ENCODE measurements at regions not wholly inside any gene's neighbourhood (a gene's known extent, or its start where the extent isn't known, plus 50 kb on each side); places are given as distances from the start of the nearest gene placed in this dataset.

DNA sequence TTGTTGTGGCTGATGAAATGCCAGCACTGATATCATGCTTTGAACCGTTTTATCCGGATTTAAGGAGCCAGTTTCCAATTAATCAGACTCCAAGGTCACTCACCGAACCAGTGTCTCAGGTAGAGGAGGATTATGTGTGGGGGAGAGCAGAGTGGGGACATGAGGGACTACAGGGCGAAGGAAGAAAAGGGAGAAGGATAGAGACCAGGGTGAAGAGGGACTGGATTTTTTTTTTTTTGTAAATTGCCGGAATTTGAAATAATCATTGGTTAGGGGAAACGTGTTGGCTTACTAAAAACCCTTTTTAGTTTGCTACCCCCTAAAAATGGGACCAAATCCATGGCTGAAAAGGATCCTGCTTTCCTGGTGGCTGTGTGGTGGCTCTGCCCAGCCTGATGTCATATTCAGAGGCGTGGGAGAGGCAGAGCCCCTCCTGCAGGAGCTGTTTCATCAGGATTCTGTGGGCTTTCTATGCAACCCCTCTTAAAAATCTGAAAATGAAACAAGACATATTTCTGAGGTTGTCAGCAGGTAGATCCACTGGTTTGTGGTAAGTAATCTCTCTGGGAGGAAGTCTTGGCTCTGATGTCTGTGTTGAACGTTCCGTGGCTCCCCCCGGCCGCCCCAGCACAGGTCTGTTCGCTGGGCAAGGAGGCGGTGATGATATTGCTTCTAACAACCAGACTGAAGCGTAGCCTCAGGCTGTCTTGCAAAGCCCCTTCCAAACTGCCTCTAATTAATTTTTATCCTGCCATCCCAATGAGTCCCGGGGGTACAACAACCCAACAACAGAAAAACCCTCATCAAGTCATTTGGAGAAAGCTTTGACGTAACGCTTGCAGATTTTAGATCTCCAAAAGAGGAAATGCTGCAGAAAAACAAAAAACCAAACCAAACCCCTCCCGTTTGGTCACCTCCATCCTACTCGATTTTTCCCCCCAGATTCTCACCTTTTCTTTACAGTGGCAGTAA lies 143.0 kb upstream of the ZFHX3 start:
- H2AFZ ChIP-seq, result no peak overlapping the region
- 80% methylated on average over 19 of the region's 19 CpGs for whole genome bisulfite sequencing (ENCODE audit: low lambda C conversion rate, missing lambda C conversion rate)

DNA sequence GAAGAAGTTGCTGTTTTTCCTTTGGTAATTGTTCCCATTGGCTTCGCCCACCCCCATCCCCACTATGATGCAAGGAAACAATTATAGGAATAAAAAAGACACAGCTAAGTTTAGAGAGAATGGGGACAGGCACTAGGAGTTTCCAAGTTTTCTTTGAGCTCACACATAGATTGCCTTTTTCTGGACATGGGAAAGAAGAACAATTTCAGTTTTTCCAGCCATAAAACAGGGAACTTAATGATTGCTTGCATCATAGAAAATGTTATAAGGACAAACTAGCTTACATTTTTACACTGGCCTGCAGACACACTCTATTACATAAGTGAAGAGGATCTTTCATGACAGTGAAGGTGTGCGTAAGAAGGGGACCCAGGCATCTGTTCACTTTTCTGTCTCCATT lies 142.3 kb upstream of the ZFHX3 start:
- H3K79me2 ChIP-seq, result no peaks in the 10 kb centered on the region
- no peaks in the 10 kb centered on the region for H3K9me3 ChIP-seq (ENCODE audit: low read depth)
- no peaks in the 10 kb centered on the region for H3K27me3 ChIP-seq
- H4K20me1 ChIP-seq (ENCODE audit: insufficient read depth, poor library complexity, severe bottlenecking), result no peaks in the 10 kb centered on the region
- no peak for DNase-seq (ENCODE audit: low spot score)
- H2AFZ ChIP-seq, result no peak overlapping the region
- H3K4me1 ChIP-seq (ENCODE audit: insufficient read depth), result peaks cover 8% of the 10 kb centered on the region
- no peaks in the 10 kb centered on the region for H3K9me2 ChIP-seq (replicated peaks; ENCODE audit: insufficient read depth)
- WGBS (ENCODE audit: low lambda C conversion rate, missing lambda C conversion rate), result 89% methylated on average over 2 of the region's 2 CpGs
- no peaks in the 10 kb centered on the region for H3K36me3 ChIP-seq (replicated peaks; ENCODE audit: insufficient read depth, low read depth)
- H3K4me3 ChIP-seq, result no peak overlapping the region
- no peak for TF ChIP-seq EZH2 (IDR thresholded peaks at IDR 0.05; ENCODE audit: borderline replicate concordance)
- TF ChIP-seq EZH2phosphoT487 (IDR thresholded peaks at IDR 0.05; ENCODE audit: low read depth, severe bottlenecking, unreplicated experiment), result no peak
- TF ChIP-seq, protein P1, sequence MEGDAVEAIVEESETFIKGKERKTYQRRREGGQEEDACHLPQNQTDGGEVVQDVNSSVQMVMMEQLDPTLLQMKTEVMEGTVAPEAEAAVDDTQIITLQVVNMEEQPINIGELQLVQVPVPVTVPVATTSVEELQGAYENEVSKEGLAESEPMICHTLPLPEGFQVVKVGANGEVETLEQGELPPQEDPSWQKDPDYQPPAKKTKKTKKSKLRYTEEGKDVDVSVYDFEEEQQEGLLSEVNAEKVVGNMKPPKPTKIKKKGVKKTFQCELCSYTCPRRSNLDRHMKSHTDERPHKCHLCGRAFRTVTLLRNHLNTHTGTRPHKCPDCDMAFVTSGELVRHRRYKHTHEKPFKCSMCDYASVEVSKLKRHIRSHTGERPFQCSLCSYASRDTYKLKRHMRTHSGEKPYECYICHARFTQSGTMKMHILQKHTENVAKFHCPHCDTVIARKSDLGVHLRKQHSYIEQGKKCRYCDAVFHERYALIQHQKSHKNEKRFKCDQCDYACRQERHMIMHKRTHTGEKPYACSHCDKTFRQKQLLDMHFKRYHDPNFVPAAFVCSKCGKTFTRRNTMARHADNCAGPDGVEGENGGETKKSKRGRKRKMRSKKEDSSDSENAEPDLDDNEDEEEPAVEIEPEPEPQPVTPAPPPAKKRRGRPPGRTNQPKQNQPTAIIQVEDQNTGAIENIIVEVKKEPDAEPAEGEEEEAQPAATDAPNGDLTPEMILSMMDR (IDR thresholded peaks at IDR 0.05; ENCODE audit: poor library complexity), result no peak
- H3K4me2 ChIP-seq, result no peak overlapping the region
- no peak overlapping the region for H3K27ac ChIP-seq

More for the DNA sequence above, 143.0 kb upstream of the ZFHX3 start:
- Histone ChIP-seq H3K9me3 (ENCODE audit: low read depth) (no peaks in the 10 kb centered on the region), H3K36me3 (replicated peaks; ENCODE audit: insufficient read depth, low read depth) (no peaks in the 10 kb centered on the region), H3K4me3 (no peak overlapping the region), H3K27me3 (no peaks in the 10 kb centered on the region), H3K79me2 (no peaks in the 10 kb centered on the region), H3K4me2 (no peak overlapping the region), H3K4me1 (ENCODE audit: insufficient read depth) (peaks cover 8% of the 10 kb centered on the region), H4K20me1 (ENCODE audit: insufficient read depth, poor library complexity, severe bottlenecking) (no peaks in the 10 kb centered on the region), H3K9me2 (replicated peaks; ENCODE audit: insufficient read depth) (no peaks in the 10 kb centered on the region), H3K27ac (no peak overlapping the region)
- DNase-seq (ENCODE audit: low spot score), result no peak
- TF ChIP-seq, protein P1 (IDR thresholded peaks at IDR 0.05; ENCODE audit: poor library complexity), result no peak
- TF ChIP-seq EZH2 (IDR thresholded peaks at IDR 0.05; ENCODE audit: borderline replicate concordance) (no peak), EZH2phosphoT487 (IDR thresholded peaks at IDR 0.05; ENCODE audit: low read depth, severe bottlenecking, unreplicated experiment) (no peak)

DNA sequence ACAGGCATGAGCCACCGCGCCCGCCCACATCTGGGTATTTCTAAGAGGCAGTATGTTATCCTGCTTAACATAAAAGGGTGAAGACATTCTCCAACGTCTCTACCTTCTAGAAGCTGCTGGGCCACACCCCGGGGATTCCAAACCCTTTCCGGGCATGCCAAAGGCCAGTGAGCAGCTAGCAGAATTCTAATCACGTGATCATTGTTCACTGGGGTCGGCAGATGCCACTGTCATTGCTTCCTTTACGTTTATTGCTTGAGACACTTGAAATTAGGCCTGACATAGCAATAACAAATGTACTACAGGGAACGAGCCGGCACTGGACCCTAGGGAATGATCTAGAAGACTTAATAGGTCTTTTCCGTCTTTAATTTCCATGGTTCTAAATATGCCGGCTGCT lies 141.2 kb upstream of the ZFHX3 start:
- H3K27ac ChIP-seq, result no peak overlapping the region
- no peak overlapping the region for H3K4me3 ChIP-seq
- no peak overlapping the region for H2AFZ ChIP-seq
- DNase-seq (ENCODE audit: low spot score), result no peak
- WGBS (ENCODE audit: low lambda C conversion rate, missing lambda C conversion rate), result 80% methylated on average over 13 of the region's 13 CpGs
- no peaks in the 10 kb centered on the region for H4K20me1 ChIP-seq (ENCODE audit: insufficient read depth, poor library complexity, severe bottlenecking)
- TF ChIP-seq, protein P1 (IDR thresholded peaks at IDR 0.05; ENCODE audit: poor library complexity), result no peak
- TF ChIP-seq EZH2 (IDR thresholded peaks at IDR 0.05; ENCODE audit: borderline replicate concordance) (no peak), EZH2phosphoT487 (IDR thresholded peaks at IDR 0.05; ENCODE audit: low read depth, severe bottlenecking, unreplicated experiment) (no peak)
- no peaks in the 10 kb centered on the region for H3K27me3 ChIP-seq
- H3K79me2 ChIP-seq, result no peaks in the 10 kb centered on the region
- H3K4me1 ChIP-seq (ENCODE audit: insufficient read depth), result peaks cover 8% of the 10 kb centered on the region
- no peaks in the 10 kb centered on the region for H3K36me3 ChIP-seq (replicated peaks; ENCODE audit: insufficient read depth, low read depth)
- H3K4me2 ChIP-seq, result no peak overlapping the region
- H3K9me2 ChIP-seq (replicated peaks; ENCODE audit: insufficient read depth), result no peaks in the 10 kb centered on the region
- H3K9me3 ChIP-seq (ENCODE audit: low read depth), result no peaks in the 10 kb centered on the region
